Stimulated activated CD8-positive, alpha-beta memory T cell treated with anti-CD3 and anti-CD28 coated beads, Interleukin-2, amount 100 ng/mL, for 48 hours (primary cell): ENCODE measurements at regions not wholly inside any gene's neighbourhood (a gene's known extent, or its start where the extent isn't known, plus 50 kb on each side); places are given as distances from the start of the nearest gene placed in this dataset.

ENCODE experiments used
- DNase-seq, 2 donors: peaks; one replicate each; pipeline ENCODE4 v3.0.0-alpha.2; 2020; ENCODE audit warnings: low read depth in 2 of 2

DNA sequence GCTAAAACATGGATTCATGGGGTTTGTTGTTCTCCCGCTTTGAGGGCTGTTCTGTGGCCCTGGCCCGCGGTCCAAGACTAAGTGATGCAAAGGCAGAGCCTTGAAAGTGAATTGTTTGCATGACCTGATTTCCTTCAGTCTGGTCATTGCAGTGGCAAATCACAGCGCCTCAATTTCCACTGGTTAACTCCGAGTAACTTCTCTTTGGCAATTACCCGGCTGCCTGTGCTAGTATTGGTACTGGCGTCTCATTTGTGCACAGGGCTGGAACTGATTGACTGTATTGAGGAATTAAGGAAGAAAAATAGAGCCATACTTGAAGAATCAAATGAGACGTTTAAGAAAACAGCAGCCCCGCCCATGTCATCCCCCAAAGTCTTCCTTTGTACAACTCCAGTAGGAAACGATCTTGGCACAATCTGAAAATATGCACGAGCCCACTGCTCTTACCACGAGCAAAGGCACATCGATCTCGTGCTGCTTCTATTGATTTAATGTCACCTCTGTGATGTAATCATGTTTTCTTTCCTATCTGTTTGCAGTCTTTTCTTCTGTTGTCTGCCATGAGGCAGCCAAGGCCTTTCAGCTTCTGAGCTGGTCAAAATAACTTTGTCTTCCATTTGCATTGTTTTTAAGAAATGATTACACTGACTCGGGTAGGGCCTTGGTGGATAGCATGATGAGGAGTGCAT is 60.6 kb upstream of the SHH start:
- no peak for DNase-seq

DNA sequence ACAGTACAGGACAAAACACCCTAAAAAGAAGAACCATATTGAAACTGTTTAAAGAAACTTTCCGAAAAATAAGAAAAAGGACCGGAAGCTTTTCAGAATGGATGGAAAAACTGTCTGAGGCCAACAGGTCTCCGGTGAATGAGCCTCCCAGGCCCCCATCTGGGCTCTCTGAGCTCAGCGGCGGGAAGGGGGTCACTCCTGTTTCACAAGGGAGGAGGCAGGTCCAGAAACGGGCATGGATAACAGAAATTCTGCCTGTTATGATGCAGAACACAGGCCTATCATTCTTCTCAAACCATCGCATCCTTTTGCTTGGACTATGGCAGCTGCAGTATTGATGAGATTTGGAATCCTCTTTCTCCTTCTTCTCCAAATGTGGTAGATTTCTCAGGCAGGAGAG is 58.9 kb upstream of the SHH start:
- no peak for DNase-seq

GRCh38 chr7:155870334-155871180 is 58.3 kb upstream of the SHH start:
- DNase-seq = no peak

DNA sequence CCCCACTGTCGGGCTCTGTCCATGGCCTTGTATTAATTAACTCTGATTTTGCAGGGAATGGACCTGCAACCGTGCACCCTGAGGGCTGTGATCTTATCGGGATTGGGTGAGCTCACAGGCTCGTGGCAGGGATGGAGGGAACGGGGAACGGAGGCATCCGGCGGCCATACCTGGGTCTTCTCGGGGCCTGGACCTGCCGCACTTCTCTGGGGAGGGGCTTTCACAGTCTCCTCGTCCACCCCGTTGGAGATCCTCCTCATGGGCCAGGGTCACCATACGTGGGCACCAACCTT is 57.5 kb upstream of the SHH start:
- no peak for DNase-seq

GRCh38 chr7:155868955-155869783 is 56.9 kb upstream of the SHH start:
- no peak for DNase-seq

- DNase-seq = no peak
Observed at GRCh38 chr7:155867734-155868400, 55.6 kb upstream of the SHH start.

DNA sequence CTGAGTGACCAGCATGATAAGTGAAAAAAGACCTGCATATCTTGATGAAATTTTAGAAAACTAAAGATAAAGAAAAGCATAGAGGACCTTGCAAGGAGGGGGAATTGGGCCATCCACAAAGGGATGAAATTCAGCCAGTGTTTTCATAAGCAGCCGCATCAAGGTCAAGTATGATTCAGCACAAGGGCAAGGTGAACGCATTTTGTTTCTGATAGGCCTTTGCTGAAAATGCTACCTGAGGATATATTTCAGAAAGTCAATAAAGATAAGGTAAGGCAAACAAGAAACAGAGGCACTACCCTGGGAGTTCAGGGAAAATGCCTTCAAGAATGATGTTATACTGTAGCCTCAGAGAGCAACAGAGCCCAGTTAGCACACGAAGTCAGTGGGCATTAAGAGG is 55.0 kb upstream of the SHH start:
- no peak for DNase-seq

DNA sequence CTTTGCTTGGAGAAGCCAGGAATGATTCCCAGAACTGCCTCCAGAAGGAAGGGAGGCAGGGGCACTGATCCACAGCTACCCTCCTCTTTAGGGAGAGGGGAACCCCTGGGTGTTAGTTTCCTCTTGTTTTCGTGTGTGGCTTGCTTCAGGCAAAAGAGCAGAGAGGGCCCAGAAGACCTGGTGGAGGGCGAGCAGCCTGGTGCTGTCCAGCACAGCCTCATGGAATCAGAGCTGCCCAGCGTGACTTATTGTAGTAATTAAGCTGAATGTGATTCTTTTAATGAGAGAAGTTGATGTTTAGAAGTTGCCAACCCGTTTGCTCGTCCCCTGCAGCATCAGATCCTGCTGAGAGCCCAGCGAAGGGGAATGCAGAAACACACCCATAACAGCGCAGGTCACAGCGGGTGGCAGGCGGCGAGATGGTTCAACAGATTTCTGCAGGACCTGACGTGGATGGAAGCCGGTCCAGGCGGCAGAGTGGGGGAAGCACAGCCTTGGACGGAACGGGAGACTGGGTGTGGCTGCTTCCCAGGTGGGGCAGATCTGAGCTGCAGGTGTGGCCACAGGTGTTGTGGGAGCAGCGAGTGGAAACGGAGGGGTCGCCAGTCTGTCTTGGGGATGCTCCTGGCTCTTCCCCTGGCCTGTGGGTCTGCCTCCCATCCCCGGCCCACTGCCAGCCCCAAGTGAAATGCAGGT is 53.7 kb upstream of the SHH start:
- DNase-seq = no peak

DNA sequence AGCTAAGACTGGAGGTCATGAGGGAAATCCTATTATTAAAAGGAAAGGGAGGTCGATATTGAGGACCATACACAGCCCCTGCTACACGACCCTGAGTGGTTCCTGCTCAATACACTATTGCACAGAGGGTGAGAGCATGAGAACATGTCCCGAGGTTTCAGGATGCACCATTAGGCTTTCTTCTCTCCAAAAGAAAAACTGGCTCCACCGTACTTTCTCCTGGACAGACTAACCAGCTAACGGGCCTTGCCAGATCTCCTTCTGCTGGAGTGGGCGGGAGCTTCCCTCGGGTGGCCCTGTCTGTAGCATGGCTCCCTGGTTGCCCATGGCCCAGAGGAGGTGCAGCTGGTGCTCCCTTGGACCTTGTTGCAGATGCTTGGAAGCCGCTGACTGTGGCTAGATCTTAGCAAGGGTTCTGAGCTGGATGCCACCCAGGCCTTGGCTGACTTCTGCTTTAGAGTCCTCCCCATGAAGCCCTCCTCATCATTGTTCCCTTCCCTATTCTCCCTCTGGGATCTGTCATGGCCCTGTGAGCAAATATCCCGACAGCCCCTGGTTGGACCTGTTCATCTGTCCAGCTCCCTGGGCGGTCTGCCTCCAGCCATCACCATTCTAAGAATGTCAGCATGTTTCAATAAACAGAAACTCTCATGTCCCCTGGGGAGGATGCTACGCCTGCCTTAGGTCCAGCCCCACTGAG is 52.9 kb upstream of the SHH start:
- DNase-seq = no peak

DNA sequence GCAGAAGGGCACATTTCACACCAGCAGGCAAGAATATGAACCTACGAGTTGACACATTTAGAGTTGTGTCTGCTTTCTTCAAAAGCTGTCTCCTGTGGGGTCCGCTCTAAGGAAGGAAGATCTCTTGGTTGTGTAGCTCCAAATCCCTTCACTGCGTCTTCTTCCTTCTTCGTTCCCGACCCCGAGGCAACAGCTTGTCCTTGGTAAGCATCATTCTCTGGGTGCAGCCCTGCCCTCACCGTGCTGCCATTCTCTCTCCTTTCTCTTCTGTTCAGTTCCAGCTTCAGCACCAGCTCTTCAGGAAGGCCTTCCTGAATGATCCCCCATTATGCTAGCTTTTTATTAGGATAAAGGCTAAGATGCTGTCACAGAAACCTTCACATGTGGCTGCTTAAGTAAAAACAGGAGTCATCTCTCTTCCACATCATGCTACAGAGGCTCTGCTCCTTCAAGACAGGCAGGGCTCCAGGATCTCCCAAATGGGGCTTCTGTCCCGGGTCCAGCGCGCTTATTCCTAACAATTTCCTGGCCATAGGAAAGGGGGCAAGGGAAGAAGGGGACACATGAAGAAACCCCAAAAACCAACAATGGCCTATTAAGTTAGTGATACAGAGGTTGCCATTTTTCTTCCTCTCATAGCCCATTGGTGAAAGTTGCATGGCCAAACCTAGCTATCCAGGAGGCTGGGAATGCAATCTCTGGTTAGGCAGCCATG is 52.2 kb upstream of the SHH start:
- no peak for DNase-seq

- DNase-seq = no peak
Observed at GRCh38 chr7:155863721-155864151, 51.5 kb upstream of the SHH start.

GRCh38 chr7:155862123-155862892 is 50.0 kb upstream of the SHH start:
- no peak for DNase-seq
